Activated CD8-positive, alpha-beta T cell treated with anti-CD3 and anti-CD28 coated beads for 36 hours (primary cell): ENCODE measurements at regions not wholly inside any gene's neighbourhood (a gene's known extent, or its start where the extent isn't known, plus 50 kb on each side); places are given as distances from the start of the nearest gene placed in this dataset.

Experiments used
- ATAC-seq: fragments of 200-7000 bp; cut with Tn5 transposase; one replicate; pipeline ENCODE4 v1.10.0; 2021; ENCODE audit warnings: mild to moderate bottlenecking, moderate library complexity
- CTCF ChIA-PET: fragments of 350-600 bp; sonication (Branson Sonifier 250); formaldehyde crosslinking; loops from one replicate; lab custom pipeline; 2021; ENCODE audit warnings: antibody characterized with exemption; lab: Charles Lee
- POLR2A ChIA-PET: fragments of 350-600 bp; sonication (Branson Sonifier 250); formaldehyde crosslinking; loops from one replicate; lab custom pipeline; 2021; ENCODE audit warnings: antibody characterized with exemption; lab: Charles Lee
- DNase-seq: peaks from one replicate; pipeline ENCODE4 v3.0.0-alpha.2; 2020
- H3K27ac Mint-ChIP-seq: one replicate; pipeline ENCODE4 v1.8.0; 2021; ENCODE audit warnings: mild to moderate bottlenecking, mixed read lengths
- H3K27me3 Mint-ChIP-seq: one replicate; pipeline ENCODE4 v1.8.0; 2021; ENCODE audit warnings: mixed read lengths
- H3K36me3 Mint-ChIP-seq: one replicate; pipeline ENCODE4 v1.8.0; 2021; ENCODE audit warnings: low read depth, mixed read lengths
- H3K4me1 Mint-ChIP-seq: one replicate; pipeline ENCODE4 v1.8.0; 2021; ENCODE audit warnings: low read depth, mixed read lengths
- H3K4me3 Mint-ChIP-seq: one replicate; pipeline ENCODE4 v1.8.0; 2021; ENCODE audit warnings: mild to moderate bottlenecking, moderate library complexity, mixed read lengths
- H3K9me3 Mint-ChIP-seq: one replicate; pipeline ENCODE4 v1.8.0; 2021; ENCODE audit warnings: mixed read lengths
- intact Hi-C: fragments of 100-400 bp; cut with micrococcal nuclease; formaldehyde crosslinking; loops from one replicate; pipeline ENCODE4 v1.10.0; 2022
- TF ChIP-seq, protein P1 (sequence below): fragments of 200-600 bp; IDR thresholded peaks from one replicate; pipeline ENCODE4 v1.8.0; 2022; ENCODE audit warnings: antibody characterized with exemption, mild to moderate bottlenecking

DNA sequence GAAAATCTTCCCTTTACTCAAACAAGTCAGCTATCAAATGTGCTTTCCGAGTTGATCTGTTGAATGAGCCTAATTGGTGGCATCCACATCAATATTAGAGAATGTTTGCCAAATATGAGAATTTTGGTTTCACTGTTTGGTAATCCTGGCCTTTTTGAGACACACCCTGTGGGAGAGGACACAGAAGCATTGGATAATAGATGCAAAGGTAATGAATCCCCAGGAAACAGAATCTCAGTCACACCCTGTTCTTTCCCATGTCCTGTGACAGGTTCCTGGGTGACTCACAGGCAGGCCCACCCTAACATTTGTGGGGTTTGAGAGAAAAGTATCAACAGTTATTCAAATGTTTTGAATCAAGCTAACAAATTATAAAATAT is 99.8 kb upstream of the PELI1 start:
- Mint-ChIP-seq H3K4me3 (no peak overlapping the region), H3K4me1 (no peaks in the 10 kb centered on the region), H3K9me3 (no peaks in the 10 kb centered on the region), H3K27me3 (no peaks in the 10 kb centered on the region), H3K27ac (no peak overlapping the region), H3K36me3 (no peaks in the 10 kb centered on the region)
- DNase-seq = no peak
- TF ChIP-seq, protein P1, sequence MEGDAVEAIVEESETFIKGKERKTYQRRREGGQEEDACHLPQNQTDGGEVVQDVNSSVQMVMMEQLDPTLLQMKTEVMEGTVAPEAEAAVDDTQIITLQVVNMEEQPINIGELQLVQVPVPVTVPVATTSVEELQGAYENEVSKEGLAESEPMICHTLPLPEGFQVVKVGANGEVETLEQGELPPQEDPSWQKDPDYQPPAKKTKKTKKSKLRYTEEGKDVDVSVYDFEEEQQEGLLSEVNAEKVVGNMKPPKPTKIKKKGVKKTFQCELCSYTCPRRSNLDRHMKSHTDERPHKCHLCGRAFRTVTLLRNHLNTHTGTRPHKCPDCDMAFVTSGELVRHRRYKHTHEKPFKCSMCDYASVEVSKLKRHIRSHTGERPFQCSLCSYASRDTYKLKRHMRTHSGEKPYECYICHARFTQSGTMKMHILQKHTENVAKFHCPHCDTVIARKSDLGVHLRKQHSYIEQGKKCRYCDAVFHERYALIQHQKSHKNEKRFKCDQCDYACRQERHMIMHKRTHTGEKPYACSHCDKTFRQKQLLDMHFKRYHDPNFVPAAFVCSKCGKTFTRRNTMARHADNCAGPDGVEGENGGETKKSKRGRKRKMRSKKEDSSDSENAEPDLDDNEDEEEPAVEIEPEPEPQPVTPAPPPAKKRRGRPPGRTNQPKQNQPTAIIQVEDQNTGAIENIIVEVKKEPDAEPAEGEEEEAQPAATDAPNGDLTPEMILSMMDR = no peak
- ChIA-PET POLR2A (no interaction called here), CTCF (interaction anchor here (1.1 to 3.6 kb wide), 2 partner anchors 16 to 86 kb away, joined by 3 to 12 read pairs; no protein-coding TSS in a partner anchor)
- intact Hi-C loops = no loop called here
- ATAC-seq = no peak

DNA sequence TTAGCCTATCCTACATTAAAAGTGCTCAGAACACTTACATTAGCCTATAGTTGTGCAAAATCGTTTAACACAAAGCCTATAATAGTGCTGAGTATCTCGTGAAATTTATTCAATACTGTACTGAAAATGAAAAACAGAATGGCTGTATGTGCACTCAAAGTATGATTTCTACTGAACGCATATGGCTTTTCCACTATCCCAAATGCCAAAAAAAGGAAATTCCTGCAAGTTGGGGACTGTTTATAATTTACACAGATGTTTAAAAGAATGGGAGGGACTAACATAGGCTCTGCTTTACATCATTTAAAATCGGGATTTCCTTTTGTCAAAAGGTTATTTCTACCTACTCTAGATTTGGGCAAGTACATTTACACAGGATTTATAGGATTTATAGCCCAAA is 101.4 kb upstream of the PELI1 start:
- H3K27ac Mint-ChIP-seq = no peak overlapping the region
- no peak overlapping the region for H3K4me3 Mint-ChIP-seq
- TF ChIP-seq, protein P1 = no peak
- no peaks in the 10 kb centered on the region for H3K4me1 Mint-ChIP-seq
- H3K9me3 Mint-ChIP-seq = no peaks in the 10 kb centered on the region
- ATAC-seq = no peak
- POLR2A ChIA-PET = no interaction called here
- intact Hi-C loops = no loop called here
- DNase-seq = no peak
- H3K36me3 Mint-ChIP-seq = no peaks in the 10 kb centered on the region
- no peaks in the 10 kb centered on the region for H3K27me3 Mint-ChIP-seq
- CTCF ChIA-PET = no interaction called here

DNA sequence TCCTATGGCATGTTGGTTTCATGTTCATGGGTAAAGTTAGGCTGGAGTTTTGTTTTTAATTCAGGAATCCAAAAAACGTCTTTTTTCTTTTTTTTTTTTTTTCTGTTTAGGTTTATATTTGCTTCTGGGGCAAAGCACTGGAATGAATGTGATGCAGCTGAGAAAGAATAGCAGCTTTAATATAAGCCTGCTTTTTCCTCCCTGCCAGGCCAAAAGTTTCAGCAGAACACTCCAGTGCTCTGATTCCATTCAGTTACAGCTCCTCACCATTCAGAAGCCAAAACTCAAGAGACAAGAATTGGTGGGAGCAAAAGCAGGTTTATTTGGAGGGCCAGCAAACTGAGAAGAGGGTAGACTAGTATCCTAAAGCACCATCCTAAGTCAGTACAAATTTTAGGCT is 102.7 kb upstream of the PELI1 start:
- Mint-ChIP-seq H3K36me3 (no peaks in the 10 kb centered on the region), H3K4me1 (no peaks in the 10 kb centered on the region), H3K27me3 (no peaks in the 10 kb centered on the region), H3K27ac (no peak overlapping the region), H3K9me3 (no peaks in the 10 kb centered on the region), H3K4me3 (no peak overlapping the region)
- ChIA-PET POLR2A (no interaction called here), CTCF (no interaction called here)
- ATAC-seq (no peak), DNase-seq (no peak)
- intact Hi-C loops = no loop called here
- TF ChIP-seq, protein P1 = no peak

DNA sequence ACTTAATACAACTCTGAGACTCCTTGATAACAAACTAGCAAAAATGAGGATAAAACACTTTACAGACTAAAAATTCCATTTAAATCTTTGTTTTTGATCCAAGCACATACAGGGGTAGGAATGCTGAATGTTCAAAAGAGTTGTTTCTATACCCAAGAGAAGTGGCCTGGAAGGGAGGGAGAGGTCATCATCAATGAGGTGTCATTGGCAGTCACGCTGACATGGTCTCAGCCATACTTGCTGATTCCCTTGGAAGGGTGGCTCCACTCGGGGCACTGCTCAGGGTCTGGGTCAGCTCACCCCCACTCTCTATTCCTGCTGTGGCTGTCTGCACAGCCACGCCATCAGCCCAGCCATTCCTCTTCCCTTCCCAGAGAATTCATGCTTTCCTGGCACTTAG is 105.2 kb upstream of the PELI1 start:
- POLR2A ChIA-PET = no interaction called here
- Mint-ChIP-seq H3K27me3 (no peaks in the 10 kb centered on the region), H3K27ac (no peak overlapping the region), H3K9me3 (no peaks in the 10 kb centered on the region), H3K4me3 (no peak overlapping the region), H3K4me1 (no peaks in the 10 kb centered on the region), H3K36me3 (no peaks in the 10 kb centered on the region)
- TF ChIP-seq, protein P1 = no peak
- intact Hi-C loops = no loop called here
- ATAC-seq = no peak
- no peak for DNase-seq
- CTCF ChIA-PET = no interaction called here

DNA sequence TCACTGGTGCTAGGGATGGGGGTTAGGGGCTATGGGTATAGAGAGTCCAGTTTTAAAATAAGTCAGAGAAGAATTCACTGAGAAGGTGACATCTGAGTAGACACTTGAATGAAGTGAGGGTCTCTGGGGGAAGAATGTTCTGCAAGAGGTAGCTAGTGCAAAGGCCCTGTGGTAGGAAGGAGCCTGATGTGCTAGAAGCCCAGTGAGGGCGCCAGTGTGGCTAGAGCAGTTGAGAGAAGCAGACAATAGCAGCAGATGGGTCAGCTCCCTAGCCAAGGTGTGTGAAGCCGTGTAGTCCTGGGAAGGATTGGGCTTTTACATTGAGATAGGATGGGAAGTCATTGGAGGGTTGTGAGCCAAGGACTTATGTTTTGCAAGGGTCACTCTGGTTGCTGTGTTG is 105.8 kb upstream of the PELI1 start:
- CTCF ChIA-PET = no interaction called here

More for the DNA sequence above, 105.8 kb upstream of the PELI1 start:
- intact Hi-C loops = no loop called here
- TF ChIP-seq, protein P1 = no peak
- POLR2A ChIA-PET = interaction anchor here (0.8 kb wide), 1 partner anchor 332 kb away, joined by 4 read pairs; no protein-coding TSS in a partner anchor
- no peaks in the 10 kb centered on the region for H3K27me3 Mint-ChIP-seq
- no peaks in the 10 kb centered on the region for H3K36me3 Mint-ChIP-seq
- DNase-seq = no peak
- H3K4me1 Mint-ChIP-seq = no peaks in the 10 kb centered on the region
- no peak overlapping the region for H3K4me3 Mint-ChIP-seq
- no peaks in the 10 kb centered on the region for H3K9me3 Mint-ChIP-seq
- no peak overlapping the region for H3K27ac Mint-ChIP-seq
- ATAC-seq = no peak
